Natural killer cell (primary cell): ENCODE measurements at regions not wholly inside any gene's neighbourhood (a gene's known extent, or its start where the extent isn't known, plus 50 kb on each side); places are given as distances from the start of the nearest gene placed in this dataset.

Experiments used
- ATAC-seq, 3 donors: fragments of 150-1000 bp in 2 of 3; fragments of 200-7000 bp in 1 of 3; cut with Tn5 transposase; 1 replicate in 1 of 3; 2 replicates in 2 of 3; pipeline ENCODE4 v1.10.0; 2021; ENCODE audit warnings: mild to moderate bottlenecking in 2 of 3, moderate library complexity in 2 of 3
- DNase-seq, 2 donors: peaks; one replicate each; pipeline versions ENCODE4 v3.0.0 to v3.0.0-alpha.2; 2013 to 2021; ENCODE audit warnings: mixed read lengths in 1 of 2
- H3K27ac ChIP-seq: one replicate; pipeline ENCODE4 v1.5.1; 2013; ENCODE audit warnings: mild to moderate bottlenecking, low read length
- H3K27me3 ChIP-seq: one replicate; pipeline ENCODE4 v1.6.1; 2013; ENCODE audit warnings: low read length; ENCODE audit not compliant: control insufficient read depth, insufficient read depth
- H3K36me3 ChIP-seq: one replicate; pipeline ENCODE4 v1.6.1; 2013; ENCODE audit warnings: low read length; ENCODE audit not compliant: control insufficient read depth, insufficient read depth
- H3K4me1 ChIP-seq: one replicate; pipeline ENCODE4 v1.6.1; 2013; ENCODE audit warnings: low read length; ENCODE audit not compliant: control insufficient read depth, insufficient read depth
- H3K4me3 ChIP-seq: one replicate; pipeline ENCODE4 v1.5.1; 2013; ENCODE audit warnings: low read length
- H3K9me3 ChIP-seq: one replicate; pipeline ENCODE4 v1.6.1; 2013; ENCODE audit warnings: low read length; ENCODE audit not compliant: control insufficient read depth, insufficient read depth
- H3K27ac Mint-ChIP-seq, 2 donors: one replicate each; pipeline ENCODE4 v1.8.0; 2022; ENCODE audit warnings: mild to moderate bottlenecking in 2 of 2, mixed read lengths in 2 of 2, moderate library complexity in 1 of 2
- H3K27me3 Mint-ChIP-seq, 2 donors: one replicate each; pipeline ENCODE4 v1.8.0; 2022; ENCODE audit warnings: low read depth in 2 of 2, mixed read lengths in 2 of 2
- H3K36me3 Mint-ChIP-seq: one replicate; pipeline ENCODE4 v1.8.0; 2022; ENCODE audit warnings: mixed read lengths
- H3K4me1 Mint-ChIP-seq, 2 donors: one replicate each; pipeline ENCODE4 v1.8.0; 2022; ENCODE audit warnings: mixed read lengths in 2 of 2
- H3K4me3 Mint-ChIP-seq: one replicate; pipeline ENCODE4 v1.8.0; 2022; ENCODE audit warnings: mild to moderate bottlenecking, moderate library complexity, mixed read lengths
- H3K9me3 Mint-ChIP-seq, 2 donors: one replicate each; pipeline ENCODE4 v1.8.0; 2022; ENCODE audit warnings: mixed read lengths in 2 of 2
- CTCF ChIP-seq: fragments of 200-600 bp; IDR thresholded peaks from one replicate; pipeline ENCODE4 v1.8.0; 2022; ENCODE audit warnings: antibody characterized with exemption
- WGBS: methylation state at CpG from one replicate; pipeline ENCODE4 v1.1.7; 2013; ENCODE audit warnings: missing lambda C conversion rate; ENCODE audit not compliant: insufficient coverage; 5-methylcytosine and 5-hydroxymethylcytosine counted together
- intact Hi-C: fragments of 100-400 bp; cut with micrococcal nuclease; formaldehyde crosslinking; loops from one replicate; pipeline ENCODE4 v1.14.2; 2022

DNA sequence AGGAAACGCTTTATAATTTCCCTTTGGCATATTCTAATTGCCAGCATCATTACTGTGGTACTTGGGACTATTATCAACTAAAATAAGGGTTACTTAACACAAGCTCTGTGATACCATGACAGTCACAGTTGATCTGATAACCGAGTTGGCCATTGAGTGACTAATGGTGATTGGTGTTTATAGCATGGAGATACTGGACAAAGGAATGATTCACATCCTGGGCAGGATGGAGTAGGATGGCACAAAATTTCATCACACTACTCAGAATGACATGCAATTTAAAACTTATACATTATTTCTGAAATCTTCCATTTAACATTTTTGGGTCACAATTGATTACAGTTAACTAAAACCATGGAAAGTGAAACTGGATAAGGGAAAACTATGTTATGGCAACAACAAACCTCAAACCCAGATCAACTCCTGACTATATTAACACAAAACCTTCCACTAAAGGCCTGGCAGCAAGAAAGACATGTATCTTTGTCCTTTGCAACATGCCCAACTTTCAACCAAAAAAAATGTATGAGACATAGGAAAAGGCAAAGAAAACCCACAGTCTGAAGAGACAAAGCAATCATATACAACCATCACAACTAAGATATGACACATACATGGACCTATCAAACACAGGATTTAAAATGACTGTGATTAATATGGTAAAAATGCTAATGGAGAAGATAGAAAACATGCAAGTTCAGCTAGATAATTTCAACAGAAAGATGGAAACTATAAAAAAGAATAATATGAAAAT, 208.5 kb upstream of the NRP1 start:
- ATAC-seq: no peak
- no peak for TF ChIP-seq CTCF
- 83% methylated on average over 1 of the region's 2 CpGs for WGBS
- intact Hi-C loops: no loop called here
- Mint-ChIP-seq H3K27me3 (peaks cover 24 to 39% of the 10 kb centered on the region in 2 donors), H3K36me3 (no peaks in the 10 kb centered on the region), H3K27ac (no peak overlapping the region), H3K4me1 (no peaks in the 10 kb centered on the region), H3K9me3 (peaks cover 2 to 8% of the 10 kb centered on the region in 2 donors), H3K4me3 (no peak overlapping the region)
- H3K4me3 ChIP-seq: no peak overlapping the region
- H3K27me3 ChIP-seq: peaks cover 6% of the 10 kb centered on the region
- no peaks in the 10 kb centered on the region for H3K4me1 ChIP-seq
- no peaks in the 10 kb centered on the region for H3K36me3 ChIP-seq
- no peaks in the 10 kb centered on the region for H3K9me3 ChIP-seq
- no peak overlapping the region for H3K27ac ChIP-seq
- DNase-seq: no peak

GRCh38 chr10:33539116-33539515, 204.6 kb upstream of the NRP1 start:
- TF ChIP-seq CTCF: no peak
- H3K36me3 ChIP-seq: no peaks in the 10 kb centered on the region
- no peaks in the 10 kb centered on the region for H3K4me1 ChIP-seq
- DNase-seq (no peak), ATAC-seq (no peak)
- H3K4me3 ChIP-seq: no peak overlapping the region
- Mint-ChIP-seq H3K9me3 (peaks cover 2 to 8% of the 10 kb centered on the region in 2 donors), H3K36me3 (no peaks in the 10 kb centered on the region), H3K27me3 (peaks cover 44 to 69% of the 10 kb centered on the region in 2 donors), H3K27ac (no peak overlapping the region), H3K4me1 (no peaks in the 10 kb centered on the region), H3K4me3 (no peak overlapping the region)
- H3K9me3 ChIP-seq: no peaks in the 10 kb centered on the region
- H3K27me3 ChIP-seq: peaks cover 5% of the 10 kb centered on the region
- intact Hi-C loops: no loop called here
- 75% methylated on average over 3 of the region's 4 CpGs for WGBS
- no peak overlapping the region for H3K27ac ChIP-seq

DNA sequence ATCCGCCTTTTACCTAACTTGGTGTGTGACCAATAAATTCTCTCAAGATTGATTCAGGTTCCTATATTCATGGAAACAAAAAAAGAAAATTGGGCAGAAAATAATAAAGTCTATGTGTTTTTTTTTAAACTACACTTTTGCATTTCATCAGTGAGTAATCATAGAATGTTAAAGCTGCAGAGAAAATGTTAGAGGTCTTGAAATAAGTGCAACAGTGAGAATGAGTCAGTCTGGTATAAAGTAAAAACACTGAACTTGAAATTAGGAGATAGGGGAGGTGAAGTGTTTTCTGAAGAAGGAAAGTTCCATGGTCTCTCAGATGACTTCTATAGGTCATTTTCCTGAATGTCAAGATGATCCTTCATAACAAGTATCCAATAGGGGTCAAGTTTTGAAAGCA, 202.6 kb upstream of the NRP1 start:
- no peak for DNase-seq
- ATAC-seq: no peak
- Histone ChIP-seq H3K9me3 (no peaks in the 10 kb centered on the region), H3K27me3 (peaks cover 5% of the 10 kb centered on the region), H3K36me3 (no peaks in the 10 kb centered on the region), H3K4me3 (no peak overlapping the region), H3K4me1 (no peaks in the 10 kb centered on the region), H3K27ac (no peak overlapping the region)
- no CpG with 5 or more reads among the region's 1 CpG for WGBS
- H3K27ac Mint-ChIP-seq: no peak overlapping the region
- TF ChIP-seq CTCF: no peak
- intact Hi-C loops: no loop called here
- H3K36me3 Mint-ChIP-seq: no peaks in the 10 kb centered on the region
- H3K27me3 Mint-ChIP-seq: peaks cover 40 to 78% of the 10 kb centered on the region in 2 donors
- H3K4me1 Mint-ChIP-seq: no peaks in the 10 kb centered on the region
- no peaks in the 10 kb centered on the region for H3K9me3 Mint-ChIP-seq
- H3K4me3 Mint-ChIP-seq: no peak overlapping the region

DNA sequence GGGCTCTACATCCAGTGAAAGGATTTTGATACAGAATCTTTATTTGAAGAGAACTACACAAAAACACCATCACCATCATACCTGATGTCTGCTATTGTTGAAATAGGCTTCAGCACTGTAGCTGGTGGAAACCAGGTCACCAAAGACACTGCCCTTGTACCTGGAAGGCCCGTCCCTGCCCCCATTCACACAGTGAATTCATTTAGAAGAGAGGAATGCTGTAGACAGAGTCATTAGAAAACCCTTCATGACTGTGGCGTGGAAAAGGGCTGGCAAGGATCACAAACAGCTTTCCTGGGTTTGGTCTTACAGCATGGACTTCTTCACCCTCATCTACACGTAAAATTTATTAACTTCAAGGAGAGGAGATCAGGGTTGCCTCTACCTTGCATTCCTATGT, 202.0 kb upstream of the NRP1 start:
- Mint-ChIP-seq H3K9me3 (no peaks in the 10 kb centered on the region), H3K4me3 (no peak overlapping the region), H3K4me1 (no peaks in the 10 kb centered on the region), H3K36me3 (no peaks in the 10 kb centered on the region), H3K27ac (no peak overlapping the region), H3K27me3 (peaks cover 34 to 78% of the 10 kb centered on the region in 2 donors)
- Histone ChIP-seq H3K36me3 (no peaks in the 10 kb centered on the region), H3K9me3 (no peaks in the 10 kb centered on the region), H3K4me1 (no peaks in the 10 kb centered on the region), H3K27ac (no peak overlapping the region), H3K4me3 (no peak overlapping the region), H3K27me3 (peaks cover 6% of the 10 kb centered on the region)
- ATAC-seq (peak in 1 of 3 donors; percentile 14), DNase-seq (no peak)
- no peak for TF ChIP-seq CTCF
- WGBS: 92% methylated on average over 3 of the region's 3 CpGs
- intact Hi-C loops: no loop called here
